KMS-11 (cell line): ENCODE measurements at regions not wholly inside any gene's neighbourhood (a gene's known extent, or its start where the extent isn't known, plus 50 kb on each side); places are given as distances from the start of the nearest gene placed in this dataset.

Experiments
- H2AFZ ChIP-seq: fragments of 200-600 bp; sonication (generic); 2 replicates; pipeline ENCODE4 v1.6.1; 2016; ENCODE audit warnings: antibody characterized with exemption, mixed run types, low read depth
- H3K27ac ChIP-seq: fragments of 200-600 bp; sonication (generic); 2 replicates; pipeline ENCODE4 v1.6.1; 2016; ENCODE audit warnings: mild to moderate bottlenecking, mixed run types
- H3K27me3 ChIP-seq: fragments of 200-600 bp; sonication (generic); 2 replicates; pipeline ENCODE4 v1.6.1; 2017; ENCODE audit warnings: mild to moderate bottlenecking, low read depth, mixed run types, moderate library complexity; ENCODE audit not compliant: insufficient read depth
- H3K36me3 ChIP-seq: fragments of 200-600 bp; sonication (generic); 2 replicates; pipeline ENCODE4 v1.6.1; 2017; ENCODE audit warnings: mild to moderate bottlenecking, mixed run types; ENCODE audit not compliant: insufficient read depth
- H3K4me1 ChIP-seq: fragments of 200-600 bp; sonication (generic); 2 replicates; pipeline ENCODE4 v1.6.1; 2016; ENCODE audit warnings: mild to moderate bottlenecking, low read depth, mixed run types; ENCODE audit not compliant: poor library complexity, severe bottlenecking
- H3K4me2 ChIP-seq: fragments of 200-600 bp; sonication (generic); 2 replicates; pipeline ENCODE4 v1.7.0; 2016; ENCODE audit warnings: mild to moderate bottlenecking, mixed run types
- H3K4me3 ChIP-seq: fragments of 200-600 bp; sonication (generic); IDR thresholded peaks from 2 replicates; pipeline ENCODE4 v1.6.1; 2017; ENCODE audit warnings: low read depth, low read length, mixed read lengths; ENCODE audit not compliant: insufficient read depth
- H3K79me2 ChIP-seq: fragments of 200-600 bp; sonication (generic); 2 replicates; pipeline ENCODE4 v1.6.1; 2016; ENCODE audit warnings: low read depth, mixed run types; ENCODE audit not compliant: insufficient read depth
- H3K9ac ChIP-seq: fragments of 200-600 bp; sonication (generic); 2 replicates; pipeline ENCODE4 v1.6.1; 2016; ENCODE audit warnings: mild to moderate bottlenecking, mixed run types
- H4K20me1 ChIP-seq: fragments of 200-600 bp; sonication (generic); 2 replicates; pipeline ENCODE4 v1.6.1; 2016; ENCODE audit warnings: mild to moderate bottlenecking, mixed run types; ENCODE audit not compliant: insufficient read depth
- CTCF ChIP-seq: fragments of 200-600 bp; sonication (generic); conservative IDR thresholded peaks from 2 replicates; pipeline ENCODE4 v1.6.1; 2017; ENCODE audit warnings: low read depth, mild to moderate bottlenecking, antibody characterized with exemption, low read length, moderate library complexity, mixed read lengths

- no peak overlapping the region for H3K9ac ChIP-seq
- no peak overlapping the region for H3K4me2 ChIP-seq
- H3K27me3 ChIP-seq: no peaks in the 10 kb centered on the region
- no peaks in the 10 kb centered on the region for H3K36me3 ChIP-seq
- H2AFZ ChIP-seq: no peak overlapping the region
- H3K27ac ChIP-seq: no peak overlapping the region
- TF ChIP-seq CTCF: no peak
- H3K4me3 ChIP-seq: no peak overlapping the region
- H3K79me2 ChIP-seq: no peaks in the 10 kb centered on the region
- H3K4me1 ChIP-seq: no peaks in the 10 kb centered on the region
- no peaks in the 10 kb centered on the region for H4K20me1 ChIP-seq
Measured at GRCh38 chr22:48675830-48676145, 1151.9 kb downstream of the BRD1 start.

- no peaks in the 10 kb centered on the region for H3K4me1 ChIP-seq
- no peaks in the 10 kb centered on the region for H3K79me2 ChIP-seq
- no peaks in the 10 kb centered on the region for H3K36me3 ChIP-seq
- no peak overlapping the region for H3K4me3 ChIP-seq
- no peak for TF ChIP-seq CTCF
- no peaks in the 10 kb centered on the region for H4K20me1 ChIP-seq
- H2AFZ ChIP-seq: no peak overlapping the region
- no peak overlapping the region for H3K9ac ChIP-seq
- H3K27ac ChIP-seq: no peak overlapping the region
- no peak overlapping the region for H3K4me2 ChIP-seq
- no peaks in the 10 kb centered on the region for H3K27me3 ChIP-seq
Measured at GRCh38 chr22:48675141-48675829, 1152.4 kb downstream of the BRD1 start.

- H3K4me1 ChIP-seq: no peaks in the 10 kb centered on the region
- H4K20me1 ChIP-seq: no peaks in the 10 kb centered on the region
- H3K27ac ChIP-seq: no peak overlapping the region
- no peaks in the 10 kb centered on the region for H3K27me3 ChIP-seq
- no peaks in the 10 kb centered on the region for H3K36me3 ChIP-seq
- no peak overlapping the region for H3K4me2 ChIP-seq
- H3K4me3 ChIP-seq: no peak overlapping the region
- no peaks in the 10 kb centered on the region for H3K79me2 ChIP-seq
- TF ChIP-seq CTCF: no peak
- no peak overlapping the region for H2AFZ ChIP-seq
- no peak overlapping the region for H3K9ac ChIP-seq
Measured at GRCh38 chr22:48673806-48674500, 1153.7 kb downstream of the BRD1 start.

- TF ChIP-seq CTCF: no peak
Measured at GRCh38 chr22:48672387-48672786, 1155.3 kb downstream of the BRD1 start.

More at GRCh38 chr22:48672387-48672786, 1155.3 kb downstream of the BRD1 start:
- no peaks in the 10 kb centered on the region for H3K4me1 ChIP-seq
- no peak overlapping the region for H3K4me3 ChIP-seq
- no peaks in the 10 kb centered on the region for H3K36me3 ChIP-seq
- no peak overlapping the region for H3K9ac ChIP-seq
- H3K79me2 ChIP-seq: no peaks in the 10 kb centered on the region
- no peak overlapping the region for H3K27ac ChIP-seq
- no peaks in the 10 kb centered on the region for H4K20me1 ChIP-seq
- no peaks in the 10 kb centered on the region for H3K27me3 ChIP-seq
- no peak overlapping the region for H2AFZ ChIP-seq
- no peak overlapping the region for H3K4me2 ChIP-seq
